GM23338 (cell line): ENCODE measurements at regions not wholly inside any gene's neighbourhood (a gene's known extent, or its start where the extent isn't known, plus 50 kb on each side); places are given as distances from the start of the nearest gene placed in this dataset.

Source experiments
- ATAC-seq: fragments of 200-7000 bp; cut with Tn5 transposase; 3 replicates; pipeline ENCODE4 v1.9.1; 2020
- DNase-seq: peaks from one replicate; pipeline ENCODE4 v3.0.0-alpha.2; 2015; ENCODE audit warnings: low spot score
- H2AFZ ChIP-seq: fragments of 200-600 bp; sonication (generic); 2 replicates; pipeline ENCODE4 v1.8.0; 2016; ENCODE audit warnings: antibody characterized with exemption, mild to moderate bottlenecking, moderate library complexity
- H3F3A ChIP-seq: fragments of 200-600 bp; sonication (generic); replicated peaks from 2 replicates; pipeline ENCODE4 v1.8.0; 2017; ENCODE audit warnings: antibody characterized with exemption, mixed run types, low read depth
- H3K27ac ChIP-seq: fragments of 200-600 bp; sonication (generic); 2 replicates; pipeline ENCODE4 v1.6.1; 2016; ENCODE audit warnings: low read depth
- H3K27me3 ChIP-seq: fragments of 200-600 bp; sonication (generic); 2 replicates; pipeline ENCODE4 v1.8.0; 2016; ENCODE audit warnings: mild to moderate bottlenecking, mixed run types, moderate library complexity; ENCODE audit not compliant: insufficient read depth
- H3K36me3 ChIP-seq: fragments of 200-600 bp; sonication (generic); 2 replicates; pipeline ENCODE4 v1.8.0; 2016; ENCODE audit warnings: mild to moderate bottlenecking; ENCODE audit not compliant: insufficient read depth
- H3K4me1 ChIP-seq: fragments of 200-600 bp; sonication (generic); 2 replicates; pipeline ENCODE4 v1.8.0; 2016; ENCODE audit warnings: mild to moderate bottlenecking, moderate library complexity; ENCODE audit not compliant: insufficient read depth
- H3K4me2 ChIP-seq: fragments of 200-600 bp; sonication (generic); 2 replicates; pipeline ENCODE4 v1.7.1; 2017; ENCODE audit warnings: mixed run types
- H3K4me3 ChIP-seq: fragments of 200-600 bp; sonication (generic); 2 replicates; pipeline ENCODE4 v1.6.1; 2016; ENCODE audit warnings: mixed run types
- H3K79me2 ChIP-seq: fragments of 200-600 bp; sonication (generic); replicated peaks from 2 replicates; pipeline ENCODE4 v1.8.0; 2017; ENCODE audit warnings: mild to moderate bottlenecking; ENCODE audit not compliant: insufficient read depth
- H3K9me2 ChIP-seq: fragments of 200-600 bp; sonication (generic); 2 replicates; pipeline ENCODE4 v1.8.0; 2017; ENCODE audit not compliant: insufficient read depth
- H4K20me1 ChIP-seq: fragments of 200-600 bp; sonication (generic); replicated peaks from 2 replicates; pipeline ENCODE4 v1.8.0; 2017; ENCODE audit warnings: mild to moderate bottlenecking; ENCODE audit not compliant: insufficient read depth
- H3K27ac Mint-ChIP-seq: 2 replicates; pipeline ENCODE4 v1.8.0; 2020; ENCODE audit warnings: inconsistent platforms, mild to moderate bottlenecking, moderate library complexity, mixed read lengths
- H3K27me3 Mint-ChIP-seq: 3 replicates; pipeline ENCODE4 v1.8.0; 2022; ENCODE audit warnings: low read depth, mild to moderate bottlenecking, moderate library complexity, mixed read lengths, inconsistent platforms; ENCODE audit not compliant: insufficient read depth, poor library complexity
- H3K36me3 Mint-ChIP-seq: 3 replicates; pipeline ENCODE4 v1.8.0; 2021; ENCODE audit warnings: low read depth, mild to moderate bottlenecking, inconsistent platforms, moderate library complexity, mixed read lengths
- H3K4me1 Mint-ChIP-seq: 3 replicates; pipeline ENCODE4 v1.8.0; 2020; ENCODE audit warnings: mild to moderate bottlenecking, inconsistent platforms, mixed read lengths
- H3K4me3 Mint-ChIP-seq: 3 replicates; pipeline ENCODE4 v1.8.0; 2021; ENCODE audit warnings: moderate library complexity, mild to moderate bottlenecking, inconsistent platforms, mixed read lengths
- H3K9me3 Mint-ChIP-seq: 3 replicates; pipeline ENCODE4 v1.8.0; 2020; ENCODE audit warnings: moderate library complexity, mild to moderate bottlenecking, inconsistent platforms, mixed read lengths
- CREB1 ChIP-seq: fragments of 250-450 bp; sonication (Bioruptor Pico); IDR thresholded peaks from 2 replicates; pipeline ENCODE4 v1.5.0; 2020; ENCODE audit warnings: low read depth, mild to moderate bottlenecking, moderate library complexity
- CTCF ChIP-seq, 2 experiments: fragments of 200-600 bp in 1 of 2; sonication (generic) in 1 of 2; conservative IDR thresholded peaks; 2 replicates each; pipeline versions ENCODE4 v1.5.1 to v1.6.1; 2016 to 2017; ENCODE audit warnings: antibody characterized with exemption in 2 of 2, low read depth in 2 of 2, mild to moderate bottlenecking in 2 of 2, moderate library complexity in 1 of 2
- ETS1 ChIP-seq: IDR thresholded peaks from 2 replicates; pipeline ENCODE4 v1.6.1; 2016; ENCODE audit warnings: antibody characterized with exemption
- EZH2 ChIP-seq: fragments of 200-600 bp; sonication (generic); IDR thresholded peaks from one replicate; pipeline ENCODE4 v1.8.0; 2017; ENCODE audit warnings: antibody characterized with exemption, mild to moderate bottlenecking, low read depth; ENCODE audit not compliant: unreplicated experiment
- EZH2phosphoT487 ChIP-seq: fragments of 200-600 bp; sonication (generic); IDR thresholded peaks from one replicate; pipeline ENCODE4 v1.8.1; 2018; ENCODE audit warnings: antibody characterized with exemption; ENCODE audit not compliant: unreplicated experiment
- JUNB ChIP-seq: IDR thresholded peaks from one replicate; pipeline ENCODE4 v1.6.1; 2016; ENCODE audit warnings: antibody characterized with exemption; ENCODE audit not compliant: unreplicated experiment
- NANOG ChIP-seq: IDR thresholded peaks from 2 replicates; pipeline ENCODE4 v1.6.1; 2016; ENCODE audit warnings: antibody characterized with exemption, borderline replicate concordance
- POLR2AphosphoS5 ChIP-seq: IDR thresholded peaks from 2 replicates; pipeline ENCODE4 v1.6.1; 2016; ENCODE audit warnings: antibody characterized with exemption, low read depth
- STAT1 ChIP-seq: IDR thresholded peaks from one replicate; pipeline ENCODE4 v1.6.1; 2016; ENCODE audit warnings: antibody characterized with exemption; ENCODE audit not compliant: unreplicated experiment
- ZNF114 ChIP-seq: fragments of 250-450 bp; sonication (Bioruptor Pico); IDR thresholded peaks from 2 replicates; pipeline ENCODE4 v1.5.0; 2020; ENCODE audit warnings: mild to moderate bottlenecking, moderate library complexity
- ZNF331 ChIP-seq: fragments of 250-450 bp; sonication (Bioruptor Pico); IDR thresholded peaks from 2 replicates; pipeline ENCODE4 v1.5.0; 2020; ENCODE audit warnings: low read depth, mild to moderate bottlenecking, moderate library complexity
- ZNF462 ChIP-seq: fragments of 250-450 bp; sonication (Bioruptor Pico); IDR thresholded peaks from 2 replicates; pipeline ENCODE4 v1.5.0; 2020; ENCODE audit warnings: mild to moderate bottlenecking, moderate library complexity
- TF ChIP-seq, protein P1 (sequence below): IDR thresholded peaks from one replicate; pipeline ENCODE4 v1.6.1; 2018; ENCODE audit warnings: antibody characterized with exemption; ENCODE audit not compliant: unreplicated experiment

DNA sequence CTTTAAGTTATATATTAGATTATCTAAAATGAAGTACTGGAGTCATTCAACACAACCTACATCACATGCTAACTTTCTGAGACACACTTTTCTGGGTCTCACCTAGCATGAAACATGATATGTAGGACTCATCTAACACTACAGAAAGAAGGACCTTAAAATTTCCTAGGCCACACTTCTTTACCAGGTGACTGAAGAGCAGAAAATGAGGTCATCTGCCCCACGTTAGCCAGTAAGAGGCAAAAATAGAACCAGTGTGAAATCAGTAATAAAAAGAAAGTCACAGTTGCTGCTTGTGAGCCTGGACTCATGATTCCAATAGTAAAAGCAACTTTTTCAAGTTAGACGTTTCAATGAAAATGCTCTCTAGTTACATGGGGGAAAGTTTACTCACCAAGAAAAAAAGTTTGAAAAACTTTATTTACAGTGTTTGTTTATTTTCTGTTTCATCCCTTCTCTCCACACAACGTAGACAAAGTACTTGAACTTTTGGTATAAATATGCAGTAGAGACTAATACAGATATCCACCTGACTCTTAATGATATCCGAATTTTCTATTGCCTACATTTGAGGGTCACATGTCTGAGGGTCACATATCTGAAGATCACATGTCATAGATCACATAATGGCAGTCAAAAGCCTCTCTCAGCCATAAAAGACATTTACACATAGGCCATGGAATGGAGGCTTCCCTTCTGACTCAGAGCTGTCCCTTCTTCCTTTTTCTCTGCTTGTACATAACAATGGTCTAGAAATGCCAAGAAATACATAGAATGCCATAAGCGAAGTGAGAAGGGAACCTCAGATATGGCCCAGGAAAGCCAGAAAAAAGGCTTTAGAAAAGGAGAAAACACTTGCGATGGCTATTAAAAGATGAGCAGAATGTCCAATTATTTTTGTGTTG lies 362.9 kb downstream of the ZEB2 start:
- ATAC-seq (no peak), DNase-seq (peak; percentile 40)
- H4K20me1 ChIP-seq: no peaks in the 10 kb centered on the region
- no peak overlapping the region; the same call in 1 of the 2 replicates for H3K4me2 ChIP-seq
- H3K27ac ChIP-seq: no peak overlapping the region
- Mint-ChIP-seq H3K4me3 (no peak overlapping the region), H3K27ac (no peak overlapping the region), H3K9me3 (no peaks in the 10 kb centered on the region), H3K4me1 (peaks cover 12% of the 10 kb centered on the region; the same call in 2 of the 3 replicates), H3K27me3 (no peaks in the 10 kb centered on the region), H3K36me3 (no peaks in the 10 kb centered on the region)
- peaks cover 13% of the 10 kb centered on the region for H3K4me1 ChIP-seq
- TF ChIP-seq ZNF114 (CRISPR knock-in tag) (no peak), JUNB (no peak), CREB1 (no peak), POLR2AphosphoS5 (no peak), ZNF331 (CRISPR knock-in tag) (no peak), NANOG (no peak), CTCF (conservative IDR thresholded peaks at IDR 0.05; ENCODE audit: low read depth in 2 of 2) (no peak), EZH2 (no peak), STAT1 (no peak), ZNF462 (CRISPR knock-in tag) (no peak), ETS1 (no peak), EZH2phosphoT487 (no peak)
- TF ChIP-seq, protein P1, sequence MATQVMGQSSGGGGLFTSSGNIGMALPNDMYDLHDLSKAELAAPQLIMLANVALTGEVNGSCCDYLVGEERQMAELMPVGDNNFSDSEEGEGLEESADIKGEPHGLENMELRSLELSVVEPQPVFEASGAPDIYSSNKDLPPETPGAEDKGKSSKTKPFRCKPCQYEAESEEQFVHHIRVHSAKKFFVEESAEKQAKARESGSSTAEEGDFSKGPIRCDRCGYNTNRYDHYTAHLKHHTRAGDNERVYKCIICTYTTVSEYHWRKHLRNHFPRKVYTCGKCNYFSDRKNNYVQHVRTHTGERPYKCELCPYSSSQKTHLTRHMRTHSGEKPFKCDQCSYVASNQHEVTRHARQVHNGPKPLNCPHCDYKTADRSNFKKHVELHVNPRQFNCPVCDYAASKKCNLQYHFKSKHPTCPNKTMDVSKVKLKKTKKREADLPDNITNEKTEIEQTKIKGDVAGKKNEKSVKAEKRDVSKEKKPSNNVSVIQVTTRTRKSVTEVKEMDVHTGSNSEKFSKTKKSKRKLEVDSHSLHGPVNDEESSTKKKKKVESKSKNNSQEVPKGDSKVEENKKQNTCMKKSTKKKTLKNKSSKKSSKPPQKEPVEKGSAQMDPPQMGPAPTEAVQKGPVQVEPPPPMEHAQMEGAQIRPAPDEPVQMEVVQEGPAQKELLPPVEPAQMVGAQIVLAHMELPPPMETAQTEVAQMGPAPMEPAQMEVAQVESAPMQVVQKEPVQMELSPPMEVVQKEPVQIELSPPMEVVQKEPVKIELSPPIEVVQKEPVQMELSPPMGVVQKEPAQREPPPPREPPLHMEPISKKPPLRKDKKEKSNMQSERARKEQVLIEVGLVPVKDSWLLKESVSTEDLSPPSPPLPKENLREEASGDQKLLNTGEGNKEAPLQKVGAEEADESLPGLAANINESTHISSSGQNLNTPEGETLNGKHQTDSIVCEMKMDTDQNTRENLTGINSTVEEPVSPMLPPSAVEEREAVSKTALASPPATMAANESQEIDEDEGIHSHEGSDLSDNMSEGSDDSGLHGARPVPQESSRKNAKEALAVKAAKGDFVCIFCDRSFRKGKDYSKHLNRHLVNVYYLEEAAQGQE: no peak
- no peaks in the 10 kb centered on the region for H3K79me2 ChIP-seq
- H3F3A ChIP-seq: no peaks in the 10 kb centered on the region
- no peak overlapping the region for H2AFZ ChIP-seq
- H3K36me3 ChIP-seq: no peaks in the 10 kb centered on the region
- H3K9me2 ChIP-seq: no peaks in the 10 kb centered on the region
- no peak overlapping the region for H3K4me3 ChIP-seq
- H3K27me3 ChIP-seq: no peaks in the 10 kb centered on the region
